NAMALWA (cell line): ENCODE measurements at regions not wholly inside any gene's neighbourhood (a gene's known extent, or its start where the extent isn't known, plus 50 kb on each side); places are given as distances from the start of the nearest gene placed in this dataset.
"Not testable (repeated sequence)": the region's sequence is repeated elsewhere in the genome, so short reads cannot be mapped to it uniquely, and the experiment has no call there.

Experiments used
- DNase-seq: peaks from one replicate; pipeline ENCODE4 v3.0.0-alpha.2; 2015; ENCODE audit warnings: low spot score

DNA sequence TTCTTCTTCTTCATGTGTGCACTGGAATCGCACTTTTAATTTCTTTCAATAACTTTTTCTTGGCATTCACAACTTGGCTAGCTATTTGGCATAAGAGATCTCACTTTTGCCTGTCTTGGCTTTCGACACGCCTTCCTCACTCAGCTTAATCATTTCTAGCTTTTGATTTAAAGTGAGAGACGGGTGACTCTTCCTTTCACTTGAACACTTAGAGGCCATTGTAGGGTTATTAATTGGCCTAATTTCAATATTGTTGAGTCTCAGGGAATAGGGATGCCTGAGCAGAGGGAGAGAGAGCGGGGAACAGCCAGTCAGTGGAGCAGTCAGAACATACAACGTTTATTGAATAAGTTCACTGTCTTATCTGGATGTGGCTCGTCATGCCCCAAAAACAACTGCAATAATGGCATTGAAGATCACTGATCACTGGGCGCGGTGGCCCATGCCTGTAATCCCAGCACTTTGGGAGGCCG, 200.3 kb downstream of the SEC14L1 start:
- no peak for DNase-seq

DNA sequence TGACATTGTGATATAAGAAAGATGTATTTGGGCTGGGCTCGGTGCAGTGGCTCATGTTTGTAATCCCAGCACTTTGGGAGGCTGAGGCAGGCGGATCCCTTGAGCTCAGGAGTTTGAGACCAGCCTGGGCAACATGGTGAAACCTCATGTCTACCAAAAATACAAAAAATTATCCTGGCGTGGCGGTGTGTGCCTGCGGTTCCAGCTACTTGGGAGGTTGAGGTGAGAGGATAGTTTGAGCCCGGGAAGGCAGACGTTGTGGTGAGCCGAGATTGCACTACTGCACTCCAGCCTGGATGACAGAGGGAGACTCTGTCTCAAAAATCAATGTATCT, 201.9 kb downstream of the SEC14L1 start:
- not testable (repeated sequence) for DNase-seq

GRCh38 chr17:77343031-77343800, 202.4 kb downstream of the SEC14L1 start:
- no peak for DNase-seq

DNA sequence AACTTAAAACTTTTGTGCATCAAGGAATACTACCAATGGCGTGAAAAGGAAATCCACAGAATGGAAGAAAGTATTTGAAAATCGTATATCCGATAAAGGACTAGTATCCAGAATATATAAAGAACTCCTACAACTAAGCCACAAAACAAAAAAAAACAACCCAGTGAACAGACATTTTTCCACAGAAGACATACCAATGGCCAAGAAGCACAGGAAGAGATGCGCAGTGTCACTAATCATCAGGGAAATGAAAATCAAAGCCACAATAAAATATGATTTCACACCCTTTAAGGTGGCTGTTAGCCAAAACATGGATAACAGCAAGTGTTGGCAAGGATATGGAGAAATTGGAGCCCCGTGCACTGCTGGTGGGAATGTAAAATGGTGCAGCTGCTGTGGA, 203.3 kb downstream of the SEC14L1 start:
- DNase-seq, result no peak

- DNase-seq, result no peak
Measured at GRCh38 chr17:77345260-77345910, 204.6 kb downstream of the SEC14L1 start.

GRCh38 chr17:77346765-77347164, 206.0 kb downstream of the SEC14L1 start:
- no peak for DNase-seq

- no peak for DNase-seq
Measured at GRCh38 chr17:77347544-77347943, 206.8 kb downstream of the SEC14L1 start.

GRCh38 chr17:77349976-77350830, 209.4 kb downstream of the SEC14L1 start:
- DNase-seq, result no peak

GRCh38 chr17:77352441-77352840, 211.7 kb downstream of the SEC14L1 start:
- DNase-seq, result no peak

DNA sequence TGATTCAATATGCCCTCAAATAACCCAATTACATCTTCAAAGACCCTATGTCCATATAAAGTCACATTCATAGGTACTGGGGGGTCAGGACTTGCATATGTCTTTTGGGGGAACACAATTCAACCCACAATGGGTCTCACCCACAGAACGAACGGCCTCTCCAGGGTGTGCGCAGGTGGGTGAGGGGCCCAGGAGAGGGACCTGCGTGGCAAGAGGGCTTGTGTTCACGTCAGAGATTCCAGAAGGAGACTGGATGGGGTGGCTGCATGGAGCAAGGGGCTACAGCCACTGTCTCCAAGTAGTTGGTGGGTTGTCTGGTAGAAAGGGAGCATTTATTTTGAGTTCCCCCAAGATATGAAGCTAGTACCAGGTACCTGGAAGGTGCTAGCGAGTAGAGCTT, 212.2 kb downstream of the SEC14L1 start:
- no peak for DNase-seq

- DNase-seq, result no peak
Measured at GRCh38 chr17:77353684-77354419, 213.1 kb downstream of the SEC14L1 start.

GRCh38 chr17:77354420-77354669, 213.6 kb downstream of the SEC14L1 start:
- no peak for DNase-seq

GRCh38 chr17:77354670-77355455, 214.1 kb downstream of the SEC14L1 start:
- DNase-seq, result no peak

- peak; percentile 17 for DNase-seq
Measured at GRCh38 chr17:77356109-77356689, 215.4 kb downstream of the SEC14L1 start.

DNA sequence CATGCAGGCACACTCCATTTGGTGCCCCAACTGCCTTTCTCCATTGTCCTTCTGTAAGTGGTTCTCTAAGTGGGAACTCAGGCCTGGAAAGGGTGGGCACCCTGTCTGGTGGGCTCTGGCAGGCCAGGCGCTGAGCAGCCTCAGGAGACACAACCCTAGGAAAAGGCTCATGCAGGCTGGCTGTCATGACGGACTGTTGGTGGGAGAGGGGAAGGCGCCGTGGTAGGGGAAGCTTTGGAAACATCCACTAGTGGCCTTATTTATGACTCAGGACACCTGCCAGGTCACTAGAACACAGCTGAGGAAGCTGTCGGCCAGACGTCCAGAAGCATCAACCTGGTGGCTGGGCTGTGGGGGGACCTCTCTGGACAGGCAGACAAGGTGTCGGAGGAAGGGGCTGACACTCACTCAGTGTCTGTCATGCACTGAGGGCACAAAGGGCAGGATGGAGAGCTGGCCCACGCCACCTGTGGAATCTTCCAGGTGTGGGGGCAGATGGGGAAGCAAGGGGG, 216.0 kb downstream of the SEC14L1 start:
- DNase-seq, result peak; percentile 26

- no peak for DNase-seq
Measured at GRCh38 chr17:77358801-77359200, 218.0 kb downstream of the SEC14L1 start.

DNA sequence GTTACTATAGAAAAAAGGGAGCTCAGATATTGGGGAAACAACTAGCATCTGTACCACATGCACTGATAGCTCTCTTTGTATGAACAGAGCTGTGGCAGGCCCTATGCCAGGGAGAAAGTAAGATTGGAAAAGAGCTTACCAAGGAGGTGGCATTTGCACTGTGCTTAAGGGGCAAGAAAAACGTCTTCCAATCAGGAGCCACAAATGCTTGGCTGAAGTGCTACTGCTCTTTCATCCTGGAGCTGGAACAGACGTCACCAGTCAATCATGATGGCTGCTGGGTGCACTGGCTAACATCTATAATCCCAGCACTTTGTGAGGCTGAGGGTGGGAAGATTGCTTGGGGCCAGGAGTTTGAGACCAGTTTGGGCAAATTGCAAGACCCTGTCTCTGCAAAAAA, 218.5 kb downstream of the SEC14L1 start:
- no peak for DNase-seq

DNA sequence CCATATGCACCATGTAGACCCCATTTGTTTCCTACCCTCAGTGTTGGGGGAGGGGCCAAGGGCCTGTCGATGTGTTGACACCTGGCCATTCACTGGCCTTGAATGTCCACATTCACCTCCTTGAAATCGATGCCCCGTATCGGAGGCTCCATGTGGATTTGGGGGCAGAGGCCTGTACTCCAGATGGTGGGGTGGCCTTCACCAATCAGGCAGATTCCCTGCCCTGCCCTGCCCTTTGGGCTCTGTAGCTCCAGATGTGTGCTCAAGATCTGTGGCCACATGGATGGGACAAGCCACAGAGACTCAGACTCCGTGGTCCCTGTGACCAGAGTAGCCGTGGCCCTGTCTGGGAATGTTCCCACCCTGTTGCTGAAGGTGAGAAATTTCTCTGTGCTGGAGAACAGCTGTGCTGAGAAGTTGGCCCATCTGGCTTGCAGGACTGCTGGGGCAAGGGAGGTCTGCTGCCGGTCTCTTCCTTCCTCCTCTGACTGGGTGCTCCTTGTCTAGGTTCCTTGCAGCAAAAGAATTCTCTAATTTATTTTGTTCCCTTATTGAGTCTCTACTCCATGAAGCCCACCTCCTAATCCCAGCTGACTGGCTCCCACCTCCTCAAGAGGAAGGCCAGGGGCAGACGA, 221.3 kb downstream of the SEC14L1 start:
- DNase-seq, result no peak

DNA sequence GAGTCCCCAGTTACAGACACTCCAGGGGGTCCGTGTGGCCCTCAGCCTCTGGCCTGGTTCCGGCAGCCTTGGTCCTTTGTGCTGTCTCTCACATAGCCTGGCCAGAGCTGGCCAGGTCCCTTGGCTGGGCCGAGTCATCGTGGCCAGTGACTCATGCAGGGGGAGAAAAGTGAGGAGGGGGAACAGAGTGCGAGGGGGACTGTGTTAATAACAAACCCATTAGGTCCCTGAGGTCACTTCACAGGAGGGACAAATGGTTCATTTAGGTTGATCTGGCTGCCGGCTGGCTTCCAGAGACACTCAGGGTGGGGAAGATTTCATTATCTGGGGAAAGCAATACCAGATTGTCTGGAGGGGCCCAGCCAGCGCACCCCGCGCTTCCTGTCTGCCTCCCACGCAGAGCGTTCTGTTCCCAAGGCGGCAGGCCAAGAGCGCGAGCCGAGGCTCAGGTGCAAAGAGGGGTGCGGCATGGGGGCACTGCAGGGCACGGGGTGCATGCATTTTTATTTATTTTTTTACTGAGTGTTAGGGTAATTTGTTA, 223.1 kb downstream of the SEC14L1 start:
- DNase-seq, result no peak

- no peak for DNase-seq
Measured at GRCh38 chr17:77364381-77364911, 223.7 kb downstream of the SEC14L1 start.
